OCI-LY7 (cell line): ENCODE measurements at regions not wholly inside any gene's neighbourhood (a gene's known extent, or its start where the extent isn't known, plus 50 kb on each side); places are given as distances from the start of the nearest gene placed in this dataset.

Experiments used
- BruUV-seq: library from RNA; stranded (reverse); fragments of 400-500 nt; replicated peaks from 2 replicates; lab custom pipeline; 2021; lab: Mats Ljungman, UMichigan
- CTCF ChIA-PET: fragments of 300-600 bp; sonication (Branson Sonifier 250); formaldehyde crosslinking; loops from one replicate; lab custom pipeline; 2022; ENCODE audit warnings: antibody characterized with exemption; ENCODE audit not compliant: unreplicated experiment; lab: Charles Lee
- POLR2A ChIA-PET: fragments of 300-600 bp; sonication (Branson Sonifier 250); formaldehyde crosslinking; loops from one replicate; lab custom pipeline; 2022; ENCODE audit warnings: antibody characterized with exemption; lab: Charles Lee
- DNase-seq: peaks from one replicate; pipeline ENCODE4 v3.0.0-alpha.2; 2015; ENCODE audit warnings: low spot score
- H2AFZ ChIP-seq: fragments of 200-600 bp; sonication (generic), shearing (Covaris generic); 2 replicates; pipeline ENCODE4 v1.6.1; 2014; ENCODE audit warnings: mild to moderate bottlenecking, antibody characterized with exemption, low read length, moderate library complexity
- H3K27ac ChIP-seq: fragments of 200-600 bp; sonication (generic); 2 replicates; pipeline ENCODE4 v1.5.1; 2014; ENCODE audit warnings: mixed run types, low read depth, mild to moderate bottlenecking, moderate library complexity, low read length, inconsistent platforms; ENCODE audit not compliant: poor library complexity, severe bottlenecking
- H3K36me3 ChIP-seq: fragments of 200-600 bp; sonication (generic); 2 replicates; pipeline ENCODE4 v1.6.1; 2014; ENCODE audit warnings: mild to moderate bottlenecking, antibody characterized with exemption, low read length, moderate library complexity, mixed read lengths; ENCODE audit not compliant: insufficient read depth
- H3K4me1 ChIP-seq: fragments of 200-600 bp; sonication (generic); 2 replicates; pipeline ENCODE4 v1.5.1; 2014; ENCODE audit warnings: mild to moderate bottlenecking, low read length; ENCODE audit not compliant: insufficient read depth, poor library complexity, severe bottlenecking
- H3K4me2 ChIP-seq: fragments of 200-600 bp; sonication (generic); 2 replicates; pipeline ENCODE4 v1.6.1; 2014; ENCODE audit warnings: mild to moderate bottlenecking, low read length
- H3K4me3 ChIP-seq: fragments of 200-600 bp; sonication (generic); 2 replicates; pipeline ENCODE4 v1.5.1; 2014; ENCODE audit warnings: mild to moderate bottlenecking, low read depth, low read length; ENCODE audit not compliant: poor library complexity, severe bottlenecking
- H3K79me2 ChIP-seq: fragments of 200-600 bp; sonication (generic); 2 replicates; pipeline ENCODE4 v1.6.1; 2016; ENCODE audit warnings: low read depth, mild to moderate bottlenecking, low read length, moderate library complexity, mixed read lengths; ENCODE audit not compliant: insufficient read depth
- H3K9me2 ChIP-seq: fragments of 200-600 bp; sonication (generic); 2 replicates; pipeline ENCODE4 v1.6.1; 2016; ENCODE audit warnings: mild to moderate bottlenecking, low read length, mixed read lengths; ENCODE audit not compliant: insufficient read depth
- H3K9me3 ChIP-seq: fragments of 200-600 bp; sonication (generic); 2 replicates; pipeline ENCODE4 v1.6.1; 2014; ENCODE audit warnings: mild to moderate bottlenecking, mixed run types, low read length, mixed read lengths
- H4K20me1 ChIP-seq: fragments of 200-600 bp; sonication (generic); 2 replicates; pipeline ENCODE4 v1.6.1; 2014; ENCODE audit warnings: mild to moderate bottlenecking, antibody characterized with exemption, low read length, moderate library complexity, mixed read lengths; ENCODE audit not compliant: insufficient read depth
- CTCF ChIP-seq: fragments of 200-600 bp; sonication (generic); conservative IDR thresholded peaks from 2 replicates; pipeline ENCODE4 v1.5.1; 2014; ENCODE audit warnings: mild to moderate bottlenecking, antibody characterized with exemption, low read length, moderate library complexity, mixed read lengths
- EZH2phosphoT487 ChIP-seq: fragments of 200-600 bp; sonication (generic); IDR thresholded peaks from 2 replicates; pipeline ENCODE4 v1.6.1; 2018; ENCODE audit warnings: low read depth, borderline replicate concordance, mild to moderate bottlenecking, mixed run types, antibody characterized with exemption, low read length, moderate library complexity, mixed read lengths
- intact Hi-C: fragments of 100-400 bp; cut with micrococcal nuclease; formaldehyde crosslinking; loops from one replicate; pipeline ENCODE4 v1.10.0; 2022; ENCODE audit not compliant: unreplicated experiment

DNA sequence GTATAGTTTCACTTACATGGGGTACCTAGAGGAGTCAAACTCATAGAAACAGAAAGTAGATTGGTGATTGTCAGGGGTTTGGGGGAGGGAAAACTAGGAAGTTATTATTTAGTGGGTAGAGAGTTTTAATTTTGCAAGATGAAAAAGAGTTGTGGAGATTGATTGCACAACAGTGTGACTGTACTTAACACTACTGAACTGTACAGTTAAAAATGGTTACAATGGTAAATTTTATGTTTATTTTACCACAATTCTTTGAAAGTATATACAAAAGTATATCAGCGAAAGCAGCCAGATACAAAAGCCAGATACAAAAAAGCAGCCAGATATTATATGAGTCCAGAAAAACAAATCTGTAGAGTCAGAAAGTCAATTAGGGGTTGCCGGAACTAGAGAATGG lies 247.6 kb downstream of the IPO8 start:
- Histone ChIP-seq H3K36me3 (no peaks in the 10 kb centered on the region), H3K79me2 (no peaks in the 10 kb centered on the region), H3K9me2 (no peaks in the 10 kb centered on the region), H2AFZ (no peak overlapping the region), H3K4me1 (no peaks in the 10 kb centered on the region), H3K27ac (no peak overlapping the region), H3K4me3 (no peak overlapping the region), H4K20me1 (no peaks in the 10 kb centered on the region), H3K9me3 (no peaks in the 10 kb centered on the region), H3K4me2 (no peak overlapping the region)
- POLR2A ChIA-PET, result no interaction called here
- CTCF ChIA-PET, result no interaction called here
- intact Hi-C loops, result no loop called here
- no peak for DNase-seq
- TF ChIP-seq CTCF (no peak), EZH2phosphoT487 (no peak)
- BruUV-seq, result no TSS peak

DNA sequence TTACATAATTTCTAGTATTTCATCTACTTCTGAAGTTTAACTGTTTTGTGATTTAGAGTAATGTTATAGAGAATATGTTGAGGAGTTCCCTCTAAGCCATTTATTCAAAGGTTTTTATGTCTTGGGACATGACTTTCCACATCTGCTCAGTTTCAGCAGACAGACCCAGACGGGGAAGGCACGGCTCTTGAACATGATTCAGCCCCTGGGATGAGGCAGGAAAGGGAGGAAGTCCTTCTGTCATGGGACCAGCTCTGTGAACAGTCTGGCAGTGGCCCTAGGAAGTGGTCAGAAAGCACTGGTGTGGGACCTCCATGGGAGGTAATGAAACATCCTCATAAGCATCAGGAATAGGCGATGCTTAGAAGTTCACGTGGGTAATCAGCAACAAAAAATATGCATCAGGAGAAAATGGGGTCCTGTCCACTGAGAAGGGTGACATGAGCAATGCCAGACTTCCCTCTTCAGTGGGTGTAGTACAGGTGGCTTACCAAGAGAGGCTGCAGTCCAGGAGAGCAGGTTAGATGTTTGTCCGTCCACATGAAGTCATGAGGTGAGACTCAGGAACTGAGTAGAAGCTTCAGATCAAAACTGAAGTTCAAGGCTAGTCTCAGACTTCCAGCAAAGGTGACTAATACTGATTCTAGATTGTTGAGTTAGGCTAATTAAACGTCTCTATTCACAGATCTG lies 248.5 kb downstream of the IPO8 start:
- Histone ChIP-seq H3K9me2 (no peaks in the 10 kb centered on the region), H3K4me3 (no peak overlapping the region), H3K9me3 (no peaks in the 10 kb centered on the region), H3K79me2 (no peaks in the 10 kb centered on the region), H3K4me2 (no peak overlapping the region), H2AFZ (no peak overlapping the region), H3K27ac (no peak overlapping the region), H3K36me3 (no peaks in the 10 kb centered on the region), H4K20me1 (no peaks in the 10 kb centered on the region), H3K4me1 (no peaks in the 10 kb centered on the region)
- ChIA-PET POLR2A (no interaction called here), CTCF (no interaction called here)
- intact Hi-C loops, result no loop called here
- TF ChIP-seq EZH2phosphoT487, result no peak
- no peak for TF ChIP-seq CTCF
- BruUV-seq, result no TSS peak
- no peak for DNase-seq

DNA sequence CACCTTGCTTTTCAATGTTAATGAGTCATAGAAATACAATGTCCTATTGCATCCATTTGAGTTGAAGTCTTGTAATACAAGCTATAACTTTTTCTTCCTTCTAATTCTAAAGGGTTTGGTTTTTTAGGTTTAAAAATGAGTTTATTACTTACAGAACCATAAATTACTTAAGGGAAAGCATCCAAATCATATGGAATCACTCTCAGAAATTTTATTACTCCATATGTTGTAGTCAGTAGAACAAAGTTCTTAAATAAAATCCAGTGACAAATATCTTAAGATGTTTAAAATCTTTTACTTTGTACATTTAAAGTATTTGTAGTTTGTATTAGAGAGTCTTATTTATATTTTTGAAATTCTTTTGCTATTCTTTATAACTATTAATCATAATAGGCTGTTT lies 253.2 kb downstream of the IPO8 start:
- intact Hi-C loops, result no loop called here

More for the DNA sequence above, 253.2 kb downstream of the IPO8 start:
- no peak for TF ChIP-seq EZH2phosphoT487
- no peak for TF ChIP-seq CTCF
- Histone ChIP-seq H3K9me3 (no peaks in the 10 kb centered on the region), H3K27ac (no peak overlapping the region), H3K79me2 (no peaks in the 10 kb centered on the region), H3K4me2 (no peak overlapping the region), H3K4me1 (no peaks in the 10 kb centered on the region), H3K36me3 (no peaks in the 10 kb centered on the region), H4K20me1 (no peaks in the 10 kb centered on the region), H3K9me2 (no peaks in the 10 kb centered on the region), H2AFZ (no peak overlapping the region), H3K4me3 (no peak overlapping the region)
- ChIA-PET CTCF (no interaction called here), POLR2A (no interaction called here)
- no TSS peak for BruUV-seq
- no peak for DNase-seq
